Activated CD8-positive, alpha-beta T cell treated with anti-CD3 and anti-CD28 coated beads for 36 hours (primary cell): ENCODE measurements at regions not wholly inside any gene's neighbourhood (a gene's known extent, or its start where the extent isn't known, plus 50 kb on each side); places are given as distances from the start of the nearest gene placed in this dataset.

Source experiments
- ATAC-seq: fragments of 200-7000 bp; cut with Tn5 transposase; one replicate; pipeline ENCODE4 v1.10.0; 2021; ENCODE audit warnings: mild to moderate bottlenecking, moderate library complexity
- CTCF ChIA-PET: fragments of 350-600 bp; sonication (Branson Sonifier 250); formaldehyde crosslinking; loops from one replicate; lab custom pipeline; 2021; ENCODE audit warnings: antibody characterized with exemption; lab: Charles Lee
- POLR2A ChIA-PET: fragments of 350-600 bp; sonication (Branson Sonifier 250); formaldehyde crosslinking; loops from one replicate; lab custom pipeline; 2021; ENCODE audit warnings: antibody characterized with exemption; lab: Charles Lee
- DNase-seq: peaks from one replicate; pipeline ENCODE4 v3.0.0-alpha.2; 2020
- H3K27ac Mint-ChIP-seq: one replicate; pipeline ENCODE4 v1.8.0; 2021; ENCODE audit warnings: mild to moderate bottlenecking, mixed read lengths
- H3K27me3 Mint-ChIP-seq: one replicate; pipeline ENCODE4 v1.8.0; 2021; ENCODE audit warnings: mixed read lengths
- H3K36me3 Mint-ChIP-seq: one replicate; pipeline ENCODE4 v1.8.0; 2021; ENCODE audit warnings: low read depth, mixed read lengths
- H3K4me1 Mint-ChIP-seq: one replicate; pipeline ENCODE4 v1.8.0; 2021; ENCODE audit warnings: low read depth, mixed read lengths
- H3K4me3 Mint-ChIP-seq: one replicate; pipeline ENCODE4 v1.8.0; 2021; ENCODE audit warnings: mild to moderate bottlenecking, moderate library complexity, mixed read lengths
- H3K9me3 Mint-ChIP-seq: one replicate; pipeline ENCODE4 v1.8.0; 2021; ENCODE audit warnings: mixed read lengths
- intact Hi-C: fragments of 100-400 bp; cut with micrococcal nuclease; formaldehyde crosslinking; loops from one replicate; pipeline ENCODE4 v1.10.0; 2022
- TF ChIP-seq, protein P1 (sequence below): fragments of 200-600 bp; IDR thresholded peaks from one replicate; pipeline ENCODE4 v1.8.0; 2022; ENCODE audit warnings: antibody characterized with exemption, mild to moderate bottlenecking

DNA sequence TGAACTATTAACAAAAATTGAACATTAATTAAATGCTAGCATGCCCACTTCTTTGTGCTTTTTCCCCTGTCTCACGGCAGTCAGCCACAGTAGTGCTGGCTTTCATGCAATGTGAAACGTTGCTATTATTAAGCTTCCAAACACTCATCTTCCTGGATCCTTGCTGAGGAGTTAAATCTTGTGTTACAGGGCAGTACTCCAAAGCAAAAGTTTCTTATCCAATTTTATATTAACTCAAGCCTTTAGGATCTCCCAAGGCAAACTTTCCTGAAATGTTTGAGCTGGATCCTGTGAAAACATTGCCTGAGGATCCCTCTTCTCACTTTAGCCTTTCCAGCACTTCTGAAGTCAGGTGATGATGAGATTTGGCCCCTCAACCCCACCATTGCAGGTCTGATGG, 1454.8 kb downstream of the FSTL5 start:
- TF ChIP-seq, protein P1, sequence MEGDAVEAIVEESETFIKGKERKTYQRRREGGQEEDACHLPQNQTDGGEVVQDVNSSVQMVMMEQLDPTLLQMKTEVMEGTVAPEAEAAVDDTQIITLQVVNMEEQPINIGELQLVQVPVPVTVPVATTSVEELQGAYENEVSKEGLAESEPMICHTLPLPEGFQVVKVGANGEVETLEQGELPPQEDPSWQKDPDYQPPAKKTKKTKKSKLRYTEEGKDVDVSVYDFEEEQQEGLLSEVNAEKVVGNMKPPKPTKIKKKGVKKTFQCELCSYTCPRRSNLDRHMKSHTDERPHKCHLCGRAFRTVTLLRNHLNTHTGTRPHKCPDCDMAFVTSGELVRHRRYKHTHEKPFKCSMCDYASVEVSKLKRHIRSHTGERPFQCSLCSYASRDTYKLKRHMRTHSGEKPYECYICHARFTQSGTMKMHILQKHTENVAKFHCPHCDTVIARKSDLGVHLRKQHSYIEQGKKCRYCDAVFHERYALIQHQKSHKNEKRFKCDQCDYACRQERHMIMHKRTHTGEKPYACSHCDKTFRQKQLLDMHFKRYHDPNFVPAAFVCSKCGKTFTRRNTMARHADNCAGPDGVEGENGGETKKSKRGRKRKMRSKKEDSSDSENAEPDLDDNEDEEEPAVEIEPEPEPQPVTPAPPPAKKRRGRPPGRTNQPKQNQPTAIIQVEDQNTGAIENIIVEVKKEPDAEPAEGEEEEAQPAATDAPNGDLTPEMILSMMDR: no peak
- Mint-ChIP-seq H3K27me3 (no peaks in the 10 kb centered on the region), H3K4me3 (no peak overlapping the region), H3K27ac (no peak overlapping the region), H3K9me3 (peaks cover 2% of the 10 kb centered on the region), H3K36me3 (no peaks in the 10 kb centered on the region), H3K4me1 (no peaks in the 10 kb centered on the region)
- CTCF ChIA-PET: no interaction called here
- POLR2A ChIA-PET: no interaction called here
- no peak for DNase-seq
- intact Hi-C loops: no loop called here
- no peak for ATAC-seq

DNA sequence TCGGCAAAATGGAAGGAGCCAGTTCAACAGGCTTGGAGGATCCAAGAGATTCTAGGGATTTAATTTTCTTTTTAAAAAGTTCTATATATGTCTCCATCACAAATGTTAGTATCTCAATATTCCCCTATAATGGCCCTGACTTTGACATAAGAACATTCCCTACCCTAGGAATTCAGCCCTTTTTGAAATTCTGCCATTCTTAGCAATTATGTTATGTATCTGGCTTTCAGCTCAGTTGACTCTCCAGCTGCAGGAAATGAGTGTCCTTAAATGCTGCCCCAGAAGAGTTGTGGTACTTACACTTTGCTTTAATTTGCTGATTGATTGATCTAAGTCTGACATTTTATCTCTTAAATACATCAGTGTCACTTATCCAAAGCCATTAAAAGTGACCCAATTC, 1454.3 kb downstream of the FSTL5 start:
- Mint-ChIP-seq H3K4me1 (no peaks in the 10 kb centered on the region), H3K36me3 (no peaks in the 10 kb centered on the region), H3K27ac (no peak overlapping the region), H3K27me3 (no peaks in the 10 kb centered on the region), H3K9me3 (peaks cover 2% of the 10 kb centered on the region), H3K4me3 (no peak overlapping the region)
- ChIA-PET POLR2A (no interaction called here), CTCF (no interaction called here)
- ATAC-seq: no peak
- intact Hi-C loops: no loop called here
- DNase-seq: no peak
- TF ChIP-seq, protein P1: no peak

DNA sequence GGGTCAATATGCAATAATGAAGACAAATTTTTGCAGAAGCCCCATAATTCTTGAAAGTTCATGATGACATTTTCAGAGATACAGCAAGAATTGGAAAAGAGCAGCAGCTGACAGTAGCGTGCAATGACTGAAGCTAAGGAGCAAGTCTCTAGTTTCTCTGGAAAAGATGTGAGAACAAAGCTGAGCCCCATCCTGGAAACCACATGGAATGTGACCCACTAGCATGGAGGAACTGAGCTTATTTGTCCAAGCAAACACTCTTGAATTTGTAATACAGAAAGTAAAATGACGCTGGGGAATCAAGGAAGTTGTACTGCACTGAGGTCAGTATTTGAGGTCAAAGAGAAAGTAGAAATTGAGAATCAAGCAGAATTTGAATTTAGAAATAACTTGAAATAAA, 1447.2 kb downstream of the FSTL5 start:
- POLR2A ChIA-PET: no interaction called here

DNA sequence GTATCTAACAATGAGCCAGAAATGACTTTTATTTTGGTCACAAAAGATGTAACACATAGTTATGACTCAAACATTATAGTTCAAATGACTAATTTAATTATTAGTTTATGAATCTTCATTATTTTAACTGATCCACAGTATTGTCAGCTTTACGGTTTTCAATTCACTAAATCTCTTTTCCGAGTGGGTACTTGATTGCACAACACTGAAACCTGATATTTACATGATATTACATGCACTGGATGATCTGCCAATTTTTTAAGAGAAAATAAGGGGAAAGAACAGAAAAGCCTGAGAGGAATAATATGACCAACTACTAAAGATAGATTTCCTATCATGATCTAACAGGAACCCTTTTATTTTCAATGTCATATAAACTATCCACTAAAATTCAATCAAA, 1446.0 kb downstream of the FSTL5 start:
- no peak for ATAC-seq
- TF ChIP-seq, protein P1: no peak
- H3K27me3 Mint-ChIP-seq: no peaks in the 10 kb centered on the region
- ChIA-PET CTCF (no interaction called here), POLR2A (no interaction called here)
- H3K9me3 Mint-ChIP-seq: peaks cover 4% of the 10 kb centered on the region
- H3K4me3 Mint-ChIP-seq: no peak overlapping the region
- no peaks in the 10 kb centered on the region for H3K4me1 Mint-ChIP-seq
- DNase-seq: no peak
- intact Hi-C loops: no loop called here
- H3K36me3 Mint-ChIP-seq: no peaks in the 10 kb centered on the region
- no peak overlapping the region for H3K27ac Mint-ChIP-seq

More for the DNA sequence above, 1447.2 kb downstream of the FSTL5 start:
- H3K9me3 Mint-ChIP-seq: peaks cover 4% of the 10 kb centered on the region
- H3K4me3 Mint-ChIP-seq: no peak overlapping the region
- CTCF ChIA-PET: no interaction called here
- no peaks in the 10 kb centered on the region for H3K36me3 Mint-ChIP-seq
- TF ChIP-seq, protein P1: no peak
- DNase-seq (no peak), ATAC-seq (no peak)
- intact Hi-C loops: no loop called here
- H3K27me3 Mint-ChIP-seq: no peaks in the 10 kb centered on the region
- H3K4me1 Mint-ChIP-seq: no peaks in the 10 kb centered on the region
- H3K27ac Mint-ChIP-seq: no peak overlapping the region

DNA sequence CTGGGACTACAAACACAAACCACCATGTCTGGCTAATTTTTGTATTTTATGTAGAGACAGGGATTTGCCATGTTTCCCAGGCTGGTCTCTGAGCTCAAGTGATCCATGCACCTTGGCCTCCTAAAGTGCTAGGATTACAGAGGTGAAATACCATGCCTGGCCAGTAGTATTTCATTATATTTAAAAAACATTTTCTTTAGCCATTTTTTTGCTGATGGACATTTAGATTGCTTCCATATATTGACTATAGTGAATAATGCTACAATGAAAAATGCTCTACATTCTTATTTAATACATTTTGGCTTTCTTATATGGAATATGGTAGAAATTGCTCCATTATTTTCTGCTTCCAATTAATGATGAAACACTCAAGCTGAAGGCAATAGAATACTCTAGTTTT, 1439.7 kb downstream of the FSTL5 start:
- DNase-seq (no peak), ATAC-seq (no peak)
- POLR2A ChIA-PET: no interaction called here
- CTCF ChIA-PET: no interaction called here
- Mint-ChIP-seq H3K9me3 (peaks cover 4% of the 10 kb centered on the region), H3K27me3 (no peaks in the 10 kb centered on the region), H3K36me3 (no peaks in the 10 kb centered on the region), H3K4me3 (no peak overlapping the region), H3K27ac (no peak overlapping the region), H3K4me1 (no peaks in the 10 kb centered on the region)
- intact Hi-C loops: no loop called here
- TF ChIP-seq, protein P1: no peak
